ENCODE measurements at regions not wholly inside any gene's neighbourhood (a gene's known extent, or its start where the extent isn't known, plus 50 kb on each side); places are given as distances from the start of the nearest gene placed in this dataset.

GRCh38 chr9:107706701-107707427 is 217.3 kb upstream of the KLF4 start:
- DNase-seq (ENCODE audit: insufficient read length, low spot score) (no peak), FAIRE-seq (no peak)

GRCh38 chr9:107705521-107705920 is 216.0 kb upstream of the KLF4 start:
- DNase-seq (ENCODE audit: insufficient read length, low spot score): no peak
- FAIRE-seq: no peak

- FAIRE-seq: no peak
Measured at GRCh38 chr9:107704774-107705173, 215.2 kb upstream of the KLF4 start.

GRCh38 chr9:107703651-107704050 is 214.1 kb upstream of the KLF4 start:
- DNase-seq (ENCODE audit: insufficient read length, low spot score) (no peak), FAIRE-seq (no peak)

More at GRCh38 chr9:107704774-107705173, 215.2 kb upstream of the KLF4 start:
- DNase-seq (ENCODE audit: insufficient read length, low spot score): no peak

GRCh38 chr9:107700847-107701246 is 211.3 kb upstream of the KLF4 start:
- no peak for FAIRE-seq
- no peak for DNase-seq (ENCODE audit: insufficient read length, low spot score)

- no peak for FAIRE-seq
- DNase-seq (ENCODE audit: insufficient read length, low spot score): no peak
Measured at GRCh38 chr9:107699231-107699630, 209.7 kb upstream of the KLF4 start.

- no peak for DNase-seq (ENCODE audit: insufficient read length, low spot score)
- FAIRE-seq: no peak
Measured at GRCh38 chr9:107698779-107699178, 209.2 kb upstream of the KLF4 start.

- no peak for FAIRE-seq
- no peak for DNase-seq (ENCODE audit: insufficient read length, low spot score)
Measured at GRCh38 chr9:107696302-107696701, 206.7 kb upstream of the KLF4 start.

- no peak for DNase-seq (ENCODE audit: insufficient read length, low spot score)
- no peak for FAIRE-seq
Measured at GRCh38 chr9:107694390-107694789, 204.8 kb upstream of the KLF4 start.

- no peak for FAIRE-seq
- DNase-seq (ENCODE audit: insufficient read length, low spot score): no peak
Measured at GRCh38 chr9:107693625-107694326, 204.2 kb upstream of the KLF4 start.

- no peak for FAIRE-seq
- DNase-seq (ENCODE audit: insufficient read length, low spot score): no peak
Measured at GRCh38 chr9:107691664-107692063, 202.1 kb upstream of the KLF4 start.

GRCh38 chr9:107690021-107690420 is 200.5 kb upstream of the KLF4 start:
- no peak for DNase-seq (ENCODE audit: insufficient read length, low spot score)
- FAIRE-seq: no peak

- FAIRE-seq: no peak
Measured at GRCh38 chr9:107688728-107689127, 199.2 kb upstream of the KLF4 start.

GRCh38 chr9:107685901-107686300 is 196.3 kb upstream of the KLF4 start:
- FAIRE-seq (no peak), DNase-seq (ENCODE audit: insufficient read length, low spot score) (no peak)

More at GRCh38 chr9:107688728-107689127, 199.2 kb upstream of the KLF4 start:
- DNase-seq (ENCODE audit: insufficient read length, low spot score): no peak

- no peak for DNase-seq (ENCODE audit: insufficient read length, low spot score)
- FAIRE-seq: no peak
Measured at GRCh38 chr9:107685376-107685775, 195.8 kb upstream of the KLF4 start.

- FAIRE-seq (no peak), DNase-seq (ENCODE audit: insufficient read length, low spot score) (no peak)
Measured at GRCh38 chr9:107684224-107684623, 194.7 kb upstream of the KLF4 start.

GRCh38 chr9:107683566-107683965 is 194.0 kb upstream of the KLF4 start:
- FAIRE-seq: no peak

GRCh38 chr9:107681988-107682387 is 192.4 kb upstream of the KLF4 start:
- DNase-seq (ENCODE audit: insufficient read length, low spot score) (no peak), FAIRE-seq (no peak)

More at GRCh38 chr9:107683566-107683965, 194.0 kb upstream of the KLF4 start:
- DNase-seq (ENCODE audit: insufficient read length, low spot score): no peak

- no peak for FAIRE-seq
- DNase-seq (ENCODE audit: insufficient read length, low spot score): no peak
Measured at GRCh38 chr9:107675351-107676259, 186.0 kb upstream of the KLF4 start.

- DNase-seq (ENCODE audit: insufficient read length, low spot score) (no peak), FAIRE-seq (no peak)
Measured at GRCh38 chr9:107674721-107675277, 185.2 kb upstream of the KLF4 start.

Data from HTR-8/SVneo (cell line).